H54 (cell line): ENCODE measurements at regions not wholly inside any gene's neighbourhood (a gene's known extent, or its start where the extent isn't known, plus 50 kb on each side); places are given as distances from the start of the nearest gene placed in this dataset.
"Not testable (repeated sequence)": the region's sequence is repeated elsewhere in the genome, so short reads cannot be mapped to it uniquely, and the experiment has no call there.

ENCODE experiments used
- DNase-seq: peaks from one replicate; pipeline ENCODE4 v3.0.0; 2011; ENCODE audit warnings: low spot score, mixed read lengths; ENCODE audit not compliant: insufficient read length
- FAIRE-seq: peaks from 3 replicates; lab custom pipeline; 2011; peaks lifted over from hg19 to GRCh38; lab: Jason Lieb, UNC
- POLR2A ChIP-seq: IDR thresholded peaks from 2 replicates; pipeline ENCODE4 v1.6.1; 2011; ENCODE audit warnings: low read depth, mild to moderate bottlenecking, low read length

GRCh38 chr1:228796945-228797344, 61.7 kb downstream of the RHOU start:
- not testable (repeated sequence) for DNase-seq

GRCh38 chr1:228798035-228798434, 62.8 kb downstream of the RHOU start:
- FAIRE-seq: no peak
- no peak for DNase-seq
- TF ChIP-seq POLR2A: no peak

More at GRCh38 chr1:228796945-228797344, 61.7 kb downstream of the RHOU start:
- FAIRE-seq: not testable (repeated sequence)

- no peak for TF ChIP-seq POLR2A
- no peak for DNase-seq
- no peak for FAIRE-seq
Measured at GRCh38 chr1:228798548-228798947, 63.3 kb downstream of the RHOU start.

- no peak for DNase-seq
- FAIRE-seq: no peak
- no peak for TF ChIP-seq POLR2A
Measured at GRCh38 chr1:228799924-228800323, 64.6 kb downstream of the RHOU start.

- no peak for TF ChIP-seq POLR2A
- DNase-seq (no peak), FAIRE-seq (no peak)
Measured at GRCh38 chr1:228801068-228801467, 65.8 kb downstream of the RHOU start.

DNA sequence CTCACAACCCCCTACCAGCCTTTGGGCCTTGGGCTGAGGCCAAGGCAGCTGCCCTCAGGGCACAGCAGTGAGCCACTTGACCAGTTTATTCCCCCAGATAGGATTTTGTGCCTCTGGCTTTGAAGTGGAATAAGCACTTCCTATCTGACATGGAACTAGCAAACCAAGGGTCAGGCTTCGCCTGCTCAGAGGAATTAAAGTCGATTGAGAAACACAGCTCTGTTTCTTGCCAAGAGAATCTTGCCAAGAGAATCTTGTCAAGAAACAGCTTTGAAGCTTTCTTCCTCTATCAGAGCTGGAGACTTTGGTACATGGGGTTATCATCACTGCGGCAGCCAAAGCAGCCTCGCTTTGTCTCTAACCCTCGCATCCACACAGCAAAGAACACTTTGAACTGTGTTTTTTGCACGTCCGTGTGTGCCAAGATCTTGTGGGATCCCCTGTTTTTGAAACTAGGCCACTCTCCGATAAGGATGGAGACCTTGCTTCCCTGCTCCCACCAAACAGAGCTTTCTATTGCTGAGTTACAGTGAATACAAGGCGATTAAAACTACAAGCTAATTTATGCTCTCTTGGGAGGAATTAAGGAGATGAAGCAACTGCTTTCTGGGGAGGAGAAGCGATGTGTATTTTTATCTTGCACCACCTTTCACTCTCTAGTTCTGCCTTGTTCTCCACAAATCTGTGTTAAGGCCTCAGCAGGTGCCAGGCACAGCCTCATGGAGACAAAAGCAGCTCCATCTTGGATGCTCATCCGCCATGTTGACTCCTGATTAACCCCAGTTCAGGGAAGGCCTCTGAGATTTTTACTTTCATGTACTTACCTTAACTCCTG, 67.3 kb downstream of the RHOU start:
- no peak for FAIRE-seq
- no peak for TF ChIP-seq POLR2A
- no peak for DNase-seq

- TF ChIP-seq POLR2A: no peak
- no peak for DNase-seq
- no peak for FAIRE-seq
Measured at GRCh38 chr1:228803421-228803820, 68.1 kb downstream of the RHOU start.

- no peak for TF ChIP-seq POLR2A
- FAIRE-seq: no peak
- no peak for DNase-seq
Measured at GRCh38 chr1:228804173-228804572, 68.9 kb downstream of the RHOU start.

GRCh38 chr1:228804640-228805413, 69.5 kb downstream of the RHOU start:
- FAIRE-seq (no peak), DNase-seq (no peak)
- no peak for TF ChIP-seq POLR2A

DNA sequence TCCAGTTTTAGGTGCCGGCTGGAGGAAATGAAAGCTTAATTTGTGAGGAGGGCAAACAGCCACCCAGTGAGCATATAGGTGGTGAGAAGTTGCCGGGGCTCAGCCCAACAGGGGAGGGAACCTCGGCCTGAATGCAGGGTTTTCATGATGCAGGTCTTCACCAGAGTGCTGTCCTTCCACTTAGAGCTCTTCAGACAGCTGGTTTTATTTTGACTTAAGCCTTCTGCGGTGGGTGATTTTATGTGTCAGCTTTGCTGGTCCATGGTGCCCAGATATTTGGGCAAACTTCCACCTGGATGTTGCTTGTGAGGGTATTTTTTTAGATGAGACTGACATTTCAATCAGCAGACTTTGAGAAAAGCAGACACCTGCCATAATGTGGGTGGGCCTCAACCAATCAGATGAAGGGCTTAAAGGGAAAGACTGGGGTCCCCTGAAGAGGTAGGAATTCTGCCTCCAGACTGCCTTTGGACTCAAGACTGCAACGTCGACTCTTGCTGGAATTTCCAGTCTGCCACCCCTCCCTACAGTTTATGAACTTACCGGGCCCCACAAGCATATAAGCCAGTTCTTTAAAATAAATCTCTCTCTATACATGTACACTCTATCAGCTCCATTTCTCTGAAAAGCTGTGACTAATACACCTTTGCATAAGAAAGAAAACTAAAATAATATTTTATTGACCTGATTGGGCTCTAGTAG, 72.8 kb downstream of the RHOU start:
- no peak for DNase-seq
- no peak for FAIRE-seq
- no peak for TF ChIP-seq POLR2A

DNA sequence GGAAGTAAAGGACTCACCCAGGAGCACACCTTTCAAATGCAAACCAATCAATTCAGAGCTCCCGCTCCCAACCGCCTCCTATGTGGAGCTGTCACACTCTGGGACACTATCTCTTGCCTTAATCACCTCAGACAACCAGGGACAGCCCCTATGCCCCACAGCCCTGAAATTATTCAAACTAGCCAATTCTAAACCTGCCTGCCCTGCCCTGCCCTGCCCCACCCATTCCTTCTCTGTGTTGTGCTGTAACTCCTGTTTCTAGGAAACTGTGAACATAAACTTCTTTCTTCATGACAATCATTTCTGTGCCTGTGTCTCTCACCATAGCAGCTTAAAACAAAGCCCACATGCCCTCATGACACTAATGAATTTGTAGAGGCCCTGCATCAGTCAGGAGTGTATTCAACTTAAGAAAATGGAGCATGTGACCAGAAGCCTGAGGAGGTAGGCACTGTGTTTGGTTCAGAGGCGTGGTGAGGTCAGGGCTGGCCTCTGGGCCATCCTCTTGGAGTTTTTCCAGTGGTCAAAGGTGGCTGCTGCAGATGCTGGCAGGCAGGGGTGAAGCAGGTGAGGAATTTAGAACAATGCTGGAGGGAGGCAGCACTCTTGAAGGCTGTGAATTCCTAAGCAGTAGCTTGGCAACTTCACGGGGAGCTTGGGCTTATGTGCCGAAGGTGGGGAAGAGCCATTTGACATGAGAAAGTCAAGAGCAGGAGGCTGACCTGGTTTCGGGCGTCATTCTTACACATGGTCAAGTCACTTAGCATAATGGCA, 74.5 kb downstream of the RHOU start:
- FAIRE-seq (no peak), DNase-seq (no peak)
- TF ChIP-seq POLR2A: no peak

DNA sequence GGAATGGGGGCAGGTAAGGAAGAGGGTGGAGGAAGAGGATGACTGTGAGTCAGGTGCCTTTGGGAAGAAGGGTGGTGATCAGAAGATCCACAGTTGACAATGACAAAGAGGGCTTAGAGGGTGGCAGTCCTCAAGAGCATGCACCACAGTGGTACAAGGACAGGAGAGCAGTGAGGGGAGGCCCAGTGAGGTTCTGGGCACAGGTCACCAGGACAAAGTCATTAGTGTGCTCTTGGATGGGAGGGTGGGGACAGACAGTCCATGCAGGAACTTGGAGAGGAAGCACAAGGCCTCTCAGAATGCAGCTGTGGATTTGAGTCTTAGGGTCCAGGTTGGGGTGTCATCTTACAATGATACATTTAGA, 75.1 kb downstream of the RHOU start:
- no peak for FAIRE-seq

More for the DNA sequence above, 75.1 kb downstream of the RHOU start:
- DNase-seq: no peak
- no peak for TF ChIP-seq POLR2A
